GM21515 (cell line): ENCODE measurements at regions not wholly inside any gene's neighbourhood (a gene's known extent, or its start where the extent isn't known, plus 50 kb on each side); places are given as distances from the start of the nearest gene placed in this dataset.

Experiments used
- ATAC-seq: cut with Tn5 transposase; IDR thresholded peaks from one replicate; pipeline ENCODE4 v1.9.1; 2021; ENCODE audit not compliant: unreplicated experiment

GRCh38 chr6:113428702-113429101 is 428.4 kb upstream of the MARCKS start:
- no peak for ATAC-seq

- no peak for ATAC-seq
Measured at GRCh38 chr6:113432521-113433334, 424.4 kb upstream of the MARCKS start.

- ATAC-seq, result no peak
Measured at GRCh38 chr6:113433335-113433991, 423.7 kb upstream of the MARCKS start.

GRCh38 chr6:113434641-113435040 is 422.5 kb upstream of the MARCKS start:
- ATAC-seq, result no peak

- ATAC-seq, result no peak
Measured at GRCh38 chr6:113437566-113437965, 419.6 kb upstream of the MARCKS start.

GRCh38 chr6:113439866-113440265 is 417.3 kb upstream of the MARCKS start:
- ATAC-seq, result no peak

GRCh38 chr6:113442040-113442439 is 415.1 kb upstream of the MARCKS start:
- ATAC-seq, result no peak

GRCh38 chr6:113445201-113445600 is 411.9 kb upstream of the MARCKS start:
- ATAC-seq, result no peak

- ATAC-seq, result no peak
Measured at GRCh38 chr6:113447088-113447831, 409.9 kb upstream of the MARCKS start.

GRCh38 chr6:113449051-113449450 is 408.1 kb upstream of the MARCKS start:
- no peak for ATAC-seq

- ATAC-seq, result no peak
Measured at GRCh38 chr6:113450061-113450465, 407.1 kb upstream of the MARCKS start.

- ATAC-seq, result no peak
Measured at GRCh38 chr6:113451049-113451448, 406.1 kb upstream of the MARCKS start.

GRCh38 chr6:113457198-113457597 is 399.9 kb upstream of the MARCKS start:
- ATAC-seq, result no peak

- ATAC-seq, result no peak
Measured at GRCh38 chr6:113457751-113458150, 399.4 kb upstream of the MARCKS start.

GRCh38 chr6:113458368-113459010 is 398.7 kb upstream of the MARCKS start:
- no peak for ATAC-seq

GRCh38 chr6:113461153-113461932 is 395.8 kb upstream of the MARCKS start:
- no peak for ATAC-seq

- ATAC-seq, result no peak
Measured at GRCh38 chr6:113464536-113464935, 392.6 kb upstream of the MARCKS start.

- no peak for ATAC-seq
Measured at GRCh38 chr6:113464960-113465359, 392.2 kb upstream of the MARCKS start.

- no peak for ATAC-seq
Measured at GRCh38 chr6:113466526-113466925, 390.6 kb upstream of the MARCKS start.

- ATAC-seq, result no peak
Measured at GRCh38 chr6:113475392-113475791, 381.8 kb upstream of the MARCKS start.
